ENCODE measurements at regions not wholly inside any gene's neighbourhood (a gene's known extent, or its start where the extent isn't known, plus 50 kb on each side); places are given as distances from the start of the nearest gene placed in this dataset.
"Not testable (repeated sequence)": the region's sequence is repeated elsewhere in the genome, so short reads cannot be mapped to it uniquely, and the experiment has no call there.

GRCh38 chr6:28664870-28665396, 139.3 kb downstream of the GPX5 start:
- Histone ChIP-seq H3K9me3 (ENCODE audit: low read length) (no peaks in the 10 kb centered on the region), H3K4me1 (ENCODE audit: insufficient read depth, low read length) (no peaks in the 10 kb centered on the region), H3K27ac (ENCODE audit: low read depth, low read length) (no peak overlapping the region), H3K9ac (ENCODE audit: low read length) (no peak overlapping the region), H3K27me3 (ENCODE audit: control insufficient read depth in 1 of 2, insufficient read depth in 2 of 2, low read length in 2 of 2) (no peaks in the 10 kb centered on the region), H3K4me3 (ENCODE audit: low read depth in 1 of 2, low read length in 2 of 2) (no peak overlapping the region), H3K36me3 (ENCODE audit: insufficient read depth, low read length) (no peaks in the 10 kb centered on the region)

GRCh38 chr6:28673417-28673786, 147.7 kb downstream of the GPX5 start:
- no peak overlapping the region for H3K9ac ChIP-seq (ENCODE audit: low read length)
- H3K27me3 ChIP-seq (ENCODE audit: control insufficient read depth in 1 of 2, insufficient read depth in 2 of 2, low read length in 2 of 2), result peaks cover 18 to 23% of the 10 kb centered on the region in 2 donors
- H3K4me1 ChIP-seq (ENCODE audit: insufficient read depth, low read length), result peaks cover 7% of the 10 kb centered on the region
- H3K9me3 ChIP-seq (ENCODE audit: low read length), result no peaks in the 10 kb centered on the region
- H3K36me3 ChIP-seq (ENCODE audit: insufficient read depth, low read length), result no peaks in the 10 kb centered on the region
- no peak overlapping the region for H3K27ac ChIP-seq (ENCODE audit: low read depth, low read length)
- H3K4me3 ChIP-seq (ENCODE audit: low read depth in 1 of 2, low read length in 2 of 2), result no peak overlapping the region

DNA sequence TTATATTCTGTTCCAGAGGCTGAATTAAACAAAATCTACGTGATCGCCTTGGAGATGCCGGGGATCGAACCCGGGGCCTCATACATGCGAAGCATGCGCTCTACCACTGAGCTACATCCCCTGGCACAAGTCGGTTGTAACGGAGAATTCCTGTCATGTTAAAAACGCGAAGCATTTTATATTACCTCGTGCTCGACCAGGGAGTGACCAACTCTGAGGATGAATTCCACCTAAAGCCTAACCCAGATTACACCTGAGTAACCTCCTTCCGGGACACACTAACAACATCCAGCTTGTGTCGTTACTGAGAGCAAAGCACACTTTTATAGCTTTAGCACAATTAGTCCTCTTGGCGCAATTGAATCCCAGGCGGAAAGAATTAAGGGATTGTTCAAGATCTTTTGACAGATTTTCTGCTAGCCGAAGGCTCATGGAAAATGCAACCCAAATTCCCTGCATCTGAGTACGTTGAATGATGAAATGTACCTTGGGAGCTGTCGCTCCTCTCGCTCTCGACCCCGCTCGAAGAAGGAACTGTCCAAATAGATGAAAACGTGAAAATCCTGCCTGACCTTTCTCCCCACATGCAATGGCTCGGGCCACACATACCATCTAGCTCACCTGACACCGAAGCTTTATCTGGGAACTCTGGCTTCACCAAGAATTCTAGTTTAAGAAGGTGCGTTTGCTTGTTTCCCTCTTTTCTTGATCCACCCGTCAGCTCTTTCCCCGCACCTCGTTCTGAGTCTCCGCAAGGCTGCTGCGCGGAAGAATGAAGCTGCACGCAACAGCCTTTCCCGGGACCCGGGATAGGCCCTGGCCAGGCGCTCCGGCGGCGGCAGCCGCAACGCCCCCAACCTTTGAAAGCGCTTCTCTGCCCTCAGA, 148.3 kb downstream of the GPX5 start:
- H3K27ac ChIP-seq (ENCODE audit: low read depth, low read length), result no peak overlapping the region
- no peaks in the 10 kb centered on the region for H3K9me3 ChIP-seq (ENCODE audit: low read length)
- H3K9ac ChIP-seq (ENCODE audit: low read length), result no peak overlapping the region
- peaks cover 18 to 23% of the 10 kb centered on the region in 2 donors for H3K27me3 ChIP-seq (ENCODE audit: control insufficient read depth in 1 of 2, insufficient read depth in 2 of 2, low read length in 2 of 2)
- no peak overlapping the region for H3K4me3 ChIP-seq (ENCODE audit: low read depth in 1 of 2, low read length in 2 of 2)
- H3K4me1 ChIP-seq (ENCODE audit: insufficient read depth, low read length), result peaks cover 7% of the 10 kb centered on the region
- no peaks in the 10 kb centered on the region for H3K36me3 ChIP-seq (ENCODE audit: insufficient read depth, low read length)

DNA sequence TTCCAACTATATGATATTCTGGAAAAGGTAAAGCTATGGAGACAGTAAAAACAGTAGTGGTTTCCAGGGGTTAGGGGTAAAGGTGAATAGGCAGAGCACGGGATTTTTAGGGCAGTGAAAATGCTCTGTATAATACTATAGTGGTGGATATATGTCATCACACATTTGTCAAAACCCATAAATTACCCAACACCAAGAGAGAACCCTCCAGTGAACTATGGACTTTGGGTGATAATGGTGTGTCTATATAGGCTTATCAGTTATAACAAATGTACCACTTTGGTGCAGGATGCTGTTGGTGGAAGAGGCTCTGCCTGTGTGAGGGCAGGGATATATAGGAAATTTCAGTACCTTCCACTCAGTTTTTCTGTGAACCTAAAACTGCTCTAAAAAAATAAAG, 149.9 kb downstream of the GPX5 start:
- H3K27me3 ChIP-seq (ENCODE audit: control insufficient read depth in 1 of 2, insufficient read depth in 2 of 2, low read length in 2 of 2), result peaks cover 18 to 23% of the 10 kb centered on the region in 2 donors
- H3K9me3 ChIP-seq (ENCODE audit: low read length), result no peaks in the 10 kb centered on the region
- H3K27ac ChIP-seq (ENCODE audit: low read depth, low read length), result no peak overlapping the region
- peaks cover 7% of the 10 kb centered on the region for H3K4me1 ChIP-seq (ENCODE audit: insufficient read depth, low read length)
- no peaks in the 10 kb centered on the region for H3K36me3 ChIP-seq (ENCODE audit: insufficient read depth, low read length)
- H3K4me3 ChIP-seq (ENCODE audit: low read depth in 1 of 2, low read length in 2 of 2), result no peak overlapping the region
- no peak overlapping the region for H3K9ac ChIP-seq (ENCODE audit: low read length)

DNA sequence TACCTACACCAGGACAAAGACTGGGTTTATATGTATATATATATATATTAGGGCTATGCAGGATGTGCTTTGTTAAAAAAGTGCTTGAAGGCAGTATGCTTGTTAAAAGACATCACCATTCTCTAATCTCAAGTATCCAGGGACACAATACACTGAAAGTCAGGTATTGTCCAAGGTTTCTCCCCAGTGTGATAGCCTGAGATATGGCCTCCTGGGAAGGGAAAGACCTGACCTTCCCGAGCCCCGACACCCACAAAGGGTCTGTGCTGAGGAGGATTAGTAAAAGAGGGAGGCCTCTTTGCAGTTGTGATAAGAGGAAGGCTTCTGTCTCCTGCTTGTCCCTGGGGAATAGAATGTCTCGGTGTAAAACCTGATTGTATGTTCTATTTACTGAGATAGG, 156.9 kb downstream of the GPX5 start:
- H3K27ac ChIP-seq (ENCODE audit: low read depth, low read length), result no peak overlapping the region
- H3K9ac ChIP-seq (ENCODE audit: low read length), result no peak overlapping the region
- no peaks in the 10 kb centered on the region for H3K4me1 ChIP-seq (ENCODE audit: insufficient read depth, low read length)
- no peak overlapping the region for H3K4me3 ChIP-seq (ENCODE audit: low read depth in 1 of 2, low read length in 2 of 2)
- H3K27me3 ChIP-seq (ENCODE audit: control insufficient read depth in 1 of 2, insufficient read depth in 2 of 2, low read length in 2 of 2), result peaks cover 12 to 16% of the 10 kb centered on the region in 2 donors
- H3K36me3 ChIP-seq (ENCODE audit: insufficient read depth, low read length), result no peaks in the 10 kb centered on the region
- no peaks in the 10 kb centered on the region for H3K9me3 ChIP-seq (ENCODE audit: low read length)

- not testable (repeated sequence) for H3K9me3 ChIP-seq (ENCODE audit: low read length); H3K9ac ChIP-seq (ENCODE audit: low read length); H3K27ac ChIP-seq (ENCODE audit: low read depth, low read length); H3K36me3 ChIP-seq (ENCODE audit: insufficient read depth, low read length); H3K4me3 ChIP-seq (ENCODE audit: low read depth in 1 of 2, low read length in 2 of 2); H3K4me1 ChIP-seq (ENCODE audit: insufficient read depth, low read length)
- H3K27me3 ChIP-seq (ENCODE audit: control insufficient read depth in 1 of 2, insufficient read depth in 2 of 2, low read length in 2 of 2), result peaks cover 12 to 16% of the 10 kb centered on the region in 2 donors
Measured at GRCh38 chr6:28682956-28683685, 157.4 kb downstream of the GPX5 start.

GRCh38 chr6:28683945-28684538, 158.4 kb downstream of the GPX5 start:
- no peak overlapping the region for H3K27ac ChIP-seq (ENCODE audit: low read depth, low read length)
- H3K36me3 ChIP-seq (ENCODE audit: insufficient read depth, low read length), result no peaks in the 10 kb centered on the region
- H3K4me3 ChIP-seq (ENCODE audit: low read depth in 1 of 2, low read length in 2 of 2), result no peak overlapping the region
- peaks cover 12 to 16% of the 10 kb centered on the region in 2 donors for H3K27me3 ChIP-seq (ENCODE audit: control insufficient read depth in 1 of 2, insufficient read depth in 2 of 2, low read length in 2 of 2)
- H3K9me3 ChIP-seq (ENCODE audit: low read length), result no peaks in the 10 kb centered on the region
- H3K4me1 ChIP-seq (ENCODE audit: insufficient read depth, low read length), result no peaks in the 10 kb centered on the region
- no peak overlapping the region for H3K9ac ChIP-seq (ENCODE audit: low read length)

GRCh38 chr6:28685960-28686359, 160.3 kb downstream of the GPX5 start:
- not testable (repeated sequence) for H3K27ac ChIP-seq (ENCODE audit: low read depth, low read length); H3K9ac ChIP-seq (ENCODE audit: low read length); H3K9me3 ChIP-seq (ENCODE audit: low read length); H3K4me3 ChIP-seq (ENCODE audit: low read depth in 1 of 2, low read length in 2 of 2); H3K36me3 ChIP-seq (ENCODE audit: insufficient read depth, low read length); H3K4me1 ChIP-seq (ENCODE audit: insufficient read depth, low read length)
- peaks cover 12 to 16% of the 10 kb centered on the region in 2 donors for H3K27me3 ChIP-seq (ENCODE audit: control insufficient read depth in 1 of 2, insufficient read depth in 2 of 2, low read length in 2 of 2)

DNA sequence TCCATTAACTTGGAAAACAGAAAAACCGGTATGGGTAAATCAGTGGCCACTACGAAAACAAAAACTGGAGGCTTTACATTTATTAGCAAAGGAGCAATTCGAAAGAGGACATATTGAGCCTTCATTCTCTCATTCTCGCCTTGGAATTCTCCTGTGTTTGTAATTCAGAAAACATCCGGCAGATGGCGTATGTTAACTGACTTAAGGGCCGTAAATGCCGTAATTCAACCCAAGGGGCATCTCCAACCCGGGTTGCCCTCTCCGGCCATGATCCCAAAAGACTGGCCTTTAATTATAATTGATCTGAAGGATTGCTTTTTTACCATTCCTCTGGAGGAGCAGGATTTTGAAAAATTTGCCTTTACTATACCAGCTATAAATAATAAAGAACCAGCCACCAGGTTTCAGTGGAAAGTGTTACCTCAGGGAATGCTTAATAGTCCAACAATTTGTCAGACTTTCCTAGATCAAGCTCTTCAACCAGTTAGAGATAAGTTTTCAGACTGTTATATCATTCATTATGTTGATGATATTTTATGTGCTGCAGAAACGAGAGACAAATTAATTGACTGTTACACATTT, 160.9 kb downstream of the GPX5 start:
- peaks cover 12 to 16% of the 10 kb centered on the region in 2 donors for H3K27me3 ChIP-seq (ENCODE audit: control insufficient read depth in 1 of 2, insufficient read depth in 2 of 2, low read length in 2 of 2)
- not testable (repeated sequence) for H3K9ac ChIP-seq (ENCODE audit: low read length); H3K9me3 ChIP-seq (ENCODE audit: low read length); H3K36me3 ChIP-seq (ENCODE audit: insufficient read depth, low read length); H3K4me3 ChIP-seq (ENCODE audit: low read depth in 1 of 2, low read length in 2 of 2); H3K27ac ChIP-seq (ENCODE audit: low read depth, low read length); H3K4me1 ChIP-seq (ENCODE audit: insufficient read depth, low read length)

DNA sequence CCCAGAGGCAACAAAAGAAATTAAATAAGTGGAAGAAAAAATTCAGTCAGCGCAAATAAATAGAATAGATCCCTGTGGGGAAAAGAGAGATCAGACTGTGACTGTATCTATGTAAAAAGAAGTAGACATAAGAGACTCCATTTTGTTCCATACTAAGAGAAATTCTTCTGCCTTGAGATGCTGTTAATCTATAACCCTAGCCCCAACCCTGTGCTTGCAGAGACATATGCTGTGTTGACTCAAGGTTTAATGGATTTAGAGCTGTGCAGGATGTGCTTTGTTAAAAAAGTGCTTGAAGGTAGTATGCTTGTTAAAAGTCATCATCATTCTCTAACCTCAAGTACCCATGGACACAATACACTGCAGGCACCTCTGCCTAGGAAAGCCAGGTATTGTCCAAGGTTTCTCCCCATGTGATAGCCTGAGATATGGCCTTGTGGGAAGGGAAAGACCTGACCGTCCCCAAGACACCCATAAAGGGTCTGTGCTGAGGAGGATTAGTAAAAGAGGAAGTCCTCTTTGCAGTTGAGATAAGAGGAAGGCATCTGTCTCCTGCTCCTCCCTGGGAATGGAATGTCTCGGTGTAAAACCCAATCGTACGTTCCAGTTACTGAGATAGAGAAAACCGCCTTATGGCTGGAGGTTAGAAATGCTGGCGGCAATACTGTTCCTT, 161.8 kb downstream of the GPX5 start:
- not testable (repeated sequence) for H3K27ac ChIP-seq (ENCODE audit: low read depth, low read length); H3K27me3 ChIP-seq (ENCODE audit: control insufficient read depth in 1 of 2, insufficient read depth in 2 of 2, low read length in 2 of 2); H3K36me3 ChIP-seq (ENCODE audit: insufficient read depth, low read length); H3K9ac ChIP-seq (ENCODE audit: low read length); H3K9me3 ChIP-seq (ENCODE audit: low read length); H3K4me1 ChIP-seq (ENCODE audit: insufficient read depth, low read length); H3K4me3 ChIP-seq (ENCODE audit: low read depth in 1 of 2, low read length in 2 of 2)

- not testable (repeated sequence) for H3K36me3 ChIP-seq (ENCODE audit: insufficient read depth, low read length); H3K4me3 ChIP-seq (ENCODE audit: low read depth in 1 of 2, low read length in 2 of 2); H3K9ac ChIP-seq (ENCODE audit: low read length); H3K9me3 ChIP-seq (ENCODE audit: low read length); H3K4me1 ChIP-seq (ENCODE audit: insufficient read depth, low read length); H3K27ac ChIP-seq (ENCODE audit: low read depth, low read length)
- peaks cover 28 to 30% of the 10 kb centered on the region in 2 donors for H3K27me3 ChIP-seq (ENCODE audit: control insufficient read depth in 1 of 2, insufficient read depth in 2 of 2, low read length in 2 of 2)
Measured at GRCh38 chr6:28691991-28692390, 166.3 kb downstream of the GPX5 start.

Measured in muscle layer of colon (tissue), 2 donors.